ENCODE measurements at regions not wholly inside any gene's neighbourhood (a gene's known extent, or its start where the extent isn't known, plus 50 kb on each side); places are given as distances from the start of the nearest gene placed in this dataset.
"Not testable (repeated sequence)": the region's sequence is repeated elsewhere in the genome, so short reads cannot be mapped to it uniquely, and the experiment has no call there.

- H3K9me3 ChIP-seq (ENCODE audit: control insufficient read depth, low read depth, low read length); H3K4me3 ChIP-seq (ENCODE audit: low read length); DNase-seq; H3K27me3 ChIP-seq (ENCODE audit: control insufficient read depth, insufficient read depth, low read length); H3K4me1 ChIP-seq (ENCODE audit: control insufficient read depth, insufficient read depth, low read length); H3K36me3 ChIP-seq (ENCODE audit: control insufficient read depth, insufficient read depth, low read length); H3K27ac ChIP-seq (ENCODE audit: low read length): not testable (repeated sequence)
- no CpG with 5 or more reads among the region's 10 CpGs for WGBS (ENCODE audit: insufficient coverage, low lambda C conversion rate)
Observed at GRCh38 chr11:36733721-36734120, 135.7 kb upstream of the RAG2 start.

DNA sequence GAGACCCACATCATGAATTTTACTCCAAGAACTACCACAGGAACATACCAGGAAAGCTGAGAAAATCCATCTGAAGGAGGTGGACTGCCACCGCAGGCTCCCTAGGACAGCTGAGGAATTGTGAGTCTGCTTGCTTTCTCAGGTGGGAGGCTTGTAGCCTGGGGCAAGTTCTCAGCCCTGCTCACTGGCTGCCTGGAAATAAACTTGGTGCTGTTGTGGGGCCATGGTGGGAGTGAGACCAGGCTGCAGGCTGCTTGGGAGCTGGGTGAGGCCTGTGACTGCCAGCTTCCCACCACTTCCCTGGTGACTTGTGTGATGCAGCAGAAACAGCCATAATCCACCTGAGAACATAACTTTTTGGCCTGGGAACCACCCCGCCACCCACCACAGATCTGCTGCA, 132.7 kb upstream of the RAG2 start:
- H3K4me1 ChIP-seq (ENCODE audit: control insufficient read depth, insufficient read depth, low read length): no peaks in the 10 kb centered on the region
- H3K36me3 ChIP-seq (ENCODE audit: control insufficient read depth, insufficient read depth, low read length): no peaks in the 10 kb centered on the region
- no peaks in the 10 kb centered on the region for H3K27me3 ChIP-seq (ENCODE audit: control insufficient read depth, insufficient read depth, low read length)
- no peak overlapping the region for H3K4me3 ChIP-seq (ENCODE audit: low read length)
- H3K27ac ChIP-seq (ENCODE audit: low read length): no peak overlapping the region
- DNase-seq: no peak
- no CpG with 5 or more reads among the region's 2 CpGs for WGBS (ENCODE audit: insufficient coverage, low lambda C conversion rate)
- H3K9me3 ChIP-seq (ENCODE audit: control insufficient read depth, low read depth, low read length): no peaks in the 10 kb centered on the region

DNA sequence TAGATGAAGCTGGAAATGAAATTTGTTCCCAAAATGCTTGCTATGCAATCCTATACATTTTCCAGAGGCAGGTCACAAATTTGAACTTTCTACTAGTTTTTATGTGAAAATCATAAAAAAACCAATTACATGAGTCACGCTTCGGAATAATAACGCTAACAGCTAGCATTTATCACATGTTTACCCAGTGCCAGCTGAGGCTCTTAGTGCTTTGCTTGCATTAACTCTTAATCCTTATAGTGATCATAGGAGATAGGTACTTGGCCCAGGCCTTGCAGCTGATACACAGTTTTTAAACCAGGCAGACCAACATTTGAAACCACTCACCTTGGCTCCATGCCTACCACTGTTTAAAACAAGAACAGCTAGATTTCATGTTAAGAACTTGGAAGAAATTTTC, 131.8 kb upstream of the RAG2 start:
- H3K27me3 ChIP-seq (ENCODE audit: control insufficient read depth, insufficient read depth, low read length): no peaks in the 10 kb centered on the region
- no peak for DNase-seq
- 41% methylated on average over 3 of the region's 3 CpGs for WGBS (ENCODE audit: insufficient coverage, low lambda C conversion rate)
- H3K27ac ChIP-seq (ENCODE audit: low read length): no peak overlapping the region
- no peak overlapping the region for H3K4me3 ChIP-seq (ENCODE audit: low read length)
- no peaks in the 10 kb centered on the region for H3K4me1 ChIP-seq (ENCODE audit: control insufficient read depth, insufficient read depth, low read length)
- H3K9me3 ChIP-seq (ENCODE audit: control insufficient read depth, low read depth, low read length): no peaks in the 10 kb centered on the region
- H3K36me3 ChIP-seq (ENCODE audit: control insufficient read depth, insufficient read depth, low read length): no peaks in the 10 kb centered on the region

DNA sequence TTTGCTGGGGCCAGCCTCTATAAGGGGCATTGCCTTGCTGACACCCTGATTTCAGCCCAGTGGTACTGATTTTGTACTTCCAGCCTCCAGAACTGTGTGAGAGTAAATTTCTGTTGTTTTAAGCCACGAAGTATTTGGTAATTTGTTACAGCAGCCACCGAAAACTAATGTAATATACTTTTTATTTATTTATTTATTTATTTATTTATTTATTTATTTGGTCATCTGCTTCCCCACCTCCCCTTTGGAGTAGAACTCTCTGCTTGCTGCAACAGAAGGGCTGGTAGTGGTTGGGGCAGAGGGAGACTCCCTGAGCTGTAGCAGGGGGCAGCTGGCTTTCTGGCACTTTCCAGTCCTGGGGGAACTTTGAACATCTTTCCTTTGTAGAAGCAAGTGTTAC, 128.4 kb upstream of the RAG2 start:
- Histone ChIP-seq H3K9me3 (ENCODE audit: control insufficient read depth, low read depth, low read length) (no peaks in the 10 kb centered on the region), H3K36me3 (ENCODE audit: control insufficient read depth, insufficient read depth, low read length) (no peaks in the 10 kb centered on the region), H3K27me3 (ENCODE audit: control insufficient read depth, insufficient read depth, low read length) (no peaks in the 10 kb centered on the region), H3K4me1 (ENCODE audit: control insufficient read depth, insufficient read depth, low read length) (no peaks in the 10 kb centered on the region), H3K4me3 (ENCODE audit: low read length) (no peak overlapping the region), H3K27ac (ENCODE audit: low read length) (no peak overlapping the region)
- 83% methylated on average over 2 of the region's 2 CpGs for WGBS (ENCODE audit: insufficient coverage, low lambda C conversion rate)
- no peak for DNase-seq

DNA sequence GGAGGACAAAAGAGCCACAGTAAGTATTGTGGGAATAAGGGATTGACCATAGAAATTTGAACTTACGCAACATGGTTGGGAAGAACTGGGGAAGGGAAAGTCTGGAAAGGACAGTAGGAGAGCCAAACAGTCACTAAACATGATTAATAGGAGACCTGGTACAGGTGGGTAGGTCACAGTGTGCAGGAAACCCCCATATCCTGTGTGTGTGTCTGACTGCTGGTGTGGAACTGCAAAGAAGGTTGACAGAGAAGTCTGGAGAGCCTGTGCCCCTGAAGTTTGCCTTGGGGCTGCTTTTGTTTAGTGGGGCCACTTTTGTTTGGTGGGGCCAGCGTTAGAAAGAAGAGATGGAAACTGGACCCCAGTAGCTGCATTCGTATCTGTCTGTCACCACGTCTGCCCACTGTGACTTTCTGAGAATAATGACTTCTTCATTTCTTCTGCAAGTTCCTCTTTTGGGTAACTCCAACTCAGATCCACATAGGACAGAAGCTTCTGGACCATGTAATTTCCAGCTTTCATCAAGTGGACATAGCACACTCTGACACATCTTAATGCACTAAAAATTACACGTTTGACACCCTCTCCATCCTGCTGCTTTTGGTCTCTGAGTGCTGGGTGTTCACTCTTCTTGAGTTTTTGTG, 126.8 kb upstream of the RAG2 start:
- DNase-seq: no peak
- no peak overlapping the region for H3K4me3 ChIP-seq (ENCODE audit: low read length)
- H3K27me3 ChIP-seq (ENCODE audit: control insufficient read depth, insufficient read depth, low read length): no peaks in the 10 kb centered on the region

GRCh38 chr11:36722421-36722820, 124.4 kb upstream of the RAG2 start:
- H3K36me3 ChIP-seq (ENCODE audit: control insufficient read depth, insufficient read depth, low read length): no peaks in the 10 kb centered on the region
- H3K27ac ChIP-seq (ENCODE audit: low read length): no peak overlapping the region
- DNase-seq: no peak
- WGBS (ENCODE audit: insufficient coverage, low lambda C conversion rate): 80% methylated on average over 1 of the region's 2 CpGs
- no peaks in the 10 kb centered on the region for H3K4me1 ChIP-seq (ENCODE audit: control insufficient read depth, insufficient read depth, low read length)
- H3K4me3 ChIP-seq (ENCODE audit: low read length): no peak overlapping the region
- H3K9me3 ChIP-seq (ENCODE audit: control insufficient read depth, low read depth, low read length): no peaks in the 10 kb centered on the region
- no peaks in the 10 kb centered on the region for H3K27me3 ChIP-seq (ENCODE audit: control insufficient read depth, insufficient read depth, low read length)

More for the DNA sequence above, 126.8 kb upstream of the RAG2 start:
- Histone ChIP-seq H3K4me1 (ENCODE audit: control insufficient read depth, insufficient read depth, low read length) (no peaks in the 10 kb centered on the region), H3K36me3 (ENCODE audit: control insufficient read depth, insufficient read depth, low read length) (no peaks in the 10 kb centered on the region), H3K9me3 (ENCODE audit: control insufficient read depth, low read depth, low read length) (no peaks in the 10 kb centered on the region), H3K27ac (ENCODE audit: low read length) (no peak overlapping the region)
- 80% methylated on average over 2 of the region's 5 CpGs for WGBS (ENCODE audit: insufficient coverage, low lambda C conversion rate)

- Histone ChIP-seq H3K27ac (ENCODE audit: low read length) (no peak overlapping the region), H3K4me3 (ENCODE audit: low read length) (no peak overlapping the region), H3K4me1 (ENCODE audit: control insufficient read depth, insufficient read depth, low read length) (no peaks in the 10 kb centered on the region), H3K9me3 (ENCODE audit: control insufficient read depth, low read depth, low read length) (no peaks in the 10 kb centered on the region), H3K27me3 (ENCODE audit: control insufficient read depth, insufficient read depth, low read length) (no peaks in the 10 kb centered on the region), H3K36me3 (ENCODE audit: control insufficient read depth, insufficient read depth, low read length) (no peaks in the 10 kb centered on the region)
- no CpG with 5 or more reads among the region's 8 CpGs for WGBS (ENCODE audit: insufficient coverage, low lambda C conversion rate)
- no peak for DNase-seq
Observed at GRCh38 chr11:36719358-36720107, 121.5 kb upstream of the RAG2 start.

DNA sequence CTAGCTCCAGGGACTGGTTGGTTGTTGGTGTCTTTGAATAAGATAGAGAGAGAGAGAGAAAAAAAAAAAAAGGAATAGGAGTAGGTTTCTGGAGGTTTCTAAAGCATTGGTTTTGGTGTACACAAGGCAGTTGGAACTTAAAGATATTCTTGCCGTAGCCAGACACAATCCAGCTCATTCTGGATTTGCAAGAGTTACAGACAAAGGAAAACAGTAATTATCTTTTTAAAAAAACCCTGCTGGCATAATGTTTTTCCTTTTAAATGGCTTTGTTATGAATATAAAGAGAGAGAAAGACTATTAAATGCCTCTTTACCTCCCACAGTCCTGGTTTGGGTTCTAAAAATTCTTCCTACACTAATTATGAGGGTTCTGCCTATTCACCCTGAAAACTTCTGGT, 120.4 kb upstream of the RAG2 start:
- Histone ChIP-seq H3K4me1 (ENCODE audit: control insufficient read depth, insufficient read depth, low read length) (no peaks in the 10 kb centered on the region), H3K4me3 (ENCODE audit: low read length) (no peak overlapping the region), H3K9me3 (ENCODE audit: control insufficient read depth, low read depth, low read length) (no peaks in the 10 kb centered on the region), H3K27me3 (ENCODE audit: control insufficient read depth, insufficient read depth, low read length) (no peaks in the 10 kb centered on the region), H3K27ac (ENCODE audit: low read length) (no peak overlapping the region), H3K36me3 (ENCODE audit: control insufficient read depth, insufficient read depth, low read length) (no peaks in the 10 kb centered on the region)
- whole genome bisulfite sequencing (ENCODE audit: insufficient coverage, low lambda C conversion rate): no CpG with 5 or more reads among the region's 1 CpG
- DNase-seq: no peak

- Histone ChIP-seq H3K36me3 (ENCODE audit: control insufficient read depth, insufficient read depth, low read length) (no peaks in the 10 kb centered on the region), H3K27me3 (ENCODE audit: control insufficient read depth, insufficient read depth, low read length) (no peaks in the 10 kb centered on the region), H3K4me3 (ENCODE audit: low read length) (no peak overlapping the region), H3K27ac (ENCODE audit: low read length) (no peak overlapping the region), H3K4me1 (ENCODE audit: control insufficient read depth, insufficient read depth, low read length) (no peaks in the 10 kb centered on the region), H3K9me3 (ENCODE audit: control insufficient read depth, low read depth, low read length) (no peaks in the 10 kb centered on the region)
- no peak for DNase-seq
- WGBS (ENCODE audit: insufficient coverage, low lambda C conversion rate): no CpG with 5 or more reads among the region's 2 CpGs
Observed at GRCh38 chr11:36713715-36714114, 115.7 kb upstream of the RAG2 start.

DNA sequence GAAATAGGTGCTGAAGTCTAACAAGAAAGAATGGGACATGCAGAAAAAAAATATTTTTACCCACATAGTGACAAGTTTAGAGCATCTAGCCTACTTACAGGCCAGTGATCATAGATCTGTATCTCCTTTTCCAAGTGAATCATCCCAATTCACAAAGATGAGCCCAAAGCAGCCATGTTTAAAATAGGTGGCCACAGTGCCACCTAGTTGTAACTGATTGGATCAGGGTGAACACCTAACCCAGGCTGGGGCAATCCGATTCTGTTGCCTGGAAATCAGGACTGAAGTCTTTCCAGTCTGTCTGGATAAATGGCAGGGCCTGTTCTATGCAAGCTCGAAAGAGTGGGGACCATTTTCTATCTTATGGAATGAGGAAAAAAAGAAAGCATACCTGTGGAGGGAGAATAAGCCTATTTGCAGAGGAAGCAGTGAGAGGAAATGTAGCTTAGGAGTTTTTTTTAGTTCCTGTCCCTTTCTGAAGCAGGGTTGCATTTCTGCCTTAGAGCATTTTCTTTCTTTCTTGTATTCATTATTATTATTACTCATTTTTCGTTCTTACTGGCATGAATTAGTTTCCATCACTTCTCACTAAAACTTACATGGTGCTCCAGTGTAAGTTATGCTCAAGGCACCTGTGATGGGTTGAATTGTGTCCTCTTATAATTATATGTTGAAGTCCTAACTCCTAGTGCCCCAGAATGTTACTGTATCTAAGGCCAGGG, 113.2 kb upstream of the RAG2 start:
- 71% methylated on average over 2 of the region's 3 CpGs for WGBS (ENCODE audit: insufficient coverage, low lambda C conversion rate)
- no peaks in the 10 kb centered on the region for H3K36me3 ChIP-seq (ENCODE audit: control insufficient read depth, insufficient read depth, low read length)
- H3K9me3 ChIP-seq (ENCODE audit: control insufficient read depth, low read depth, low read length): no peaks in the 10 kb centered on the region
- H3K27me3 ChIP-seq (ENCODE audit: control insufficient read depth, insufficient read depth, low read length): no peaks in the 10 kb centered on the region
- DNase-seq: no peak
- H3K4me1 ChIP-seq (ENCODE audit: control insufficient read depth, insufficient read depth, low read length): no peaks in the 10 kb centered on the region
- H3K4me3 ChIP-seq (ENCODE audit: low read length): no peak overlapping the region
- H3K27ac ChIP-seq (ENCODE audit: low read length): no peak overlapping the region
